Hepatocyte (in vitro differentiated cells): ENCODE measurements at regions not wholly inside any gene's neighbourhood (a gene's known extent, or its start where the extent isn't known, plus 50 kb on each side); places are given as distances from the start of the nearest gene placed in this dataset.

Experiments
- DNase-seq: peaks from one replicate; pipeline ENCODE4 v3.0.0-alpha.2; 2016; ENCODE audit warnings: low spot score
- H2AFZ ChIP-seq: fragments of 200-600 bp; sonication (generic); 2 replicates; pipeline ENCODE4 v1.6.0; 2016; ENCODE audit warnings: antibody characterized with exemption, mild to moderate bottlenecking
- H3K27ac ChIP-seq: fragments of 200-600 bp; sonication (generic); 2 replicates; pipeline ENCODE4 v1.5.1; 2016; ENCODE audit warnings: mild to moderate bottlenecking
- H3K27me3 ChIP-seq: fragments of 200-600 bp; sonication (generic); 2 replicates; pipeline ENCODE4 v1.6.1; 2016
- H3K36me3 ChIP-seq: fragments of 200-600 bp; sonication (generic); replicated peaks from 2 replicates; pipeline ENCODE4 v1.5.1; 2016; ENCODE audit warnings: low read depth; ENCODE audit not compliant: insufficient read depth
- H3K4me1 ChIP-seq: fragments of 200-600 bp; sonication (generic); 2 replicates; pipeline ENCODE4 v1.5.1; 2016; ENCODE audit warnings: mild to moderate bottlenecking, moderate library complexity; ENCODE audit not compliant: insufficient read depth
- H3K4me2 ChIP-seq: fragments of 200-600 bp; sonication (generic); 2 replicates; pipeline ENCODE4 v1.6.0; 2016
- H3K4me3 ChIP-seq: fragments of 200-600 bp; sonication (generic); 2 replicates; pipeline ENCODE4 v1.5.1; 2016; ENCODE audit warnings: mild to moderate bottlenecking
- H3K79me2 ChIP-seq: fragments of 200-600 bp; sonication (generic); 2 replicates; pipeline ENCODE4 v1.6.0; 2017; ENCODE audit warnings: mild to moderate bottlenecking
- H3K9me2 ChIP-seq: fragments of 200-600 bp; sonication (generic); replicated peaks from 2 replicates; pipeline ENCODE4 v1.6.0; 2017; ENCODE audit warnings: mild to moderate bottlenecking; ENCODE audit not compliant: insufficient read depth
- H3K9me3 ChIP-seq: fragments of 200-600 bp; sonication (generic); 2 replicates; pipeline ENCODE4 v1.5.1; 2016; ENCODE audit warnings: low read depth, mild to moderate bottlenecking
- H4K20me1 ChIP-seq: fragments of 200-600 bp; sonication (generic); 2 replicates; pipeline ENCODE4 v1.6.0; 2016; ENCODE audit warnings: mild to moderate bottlenecking; ENCODE audit not compliant: insufficient read depth, poor library complexity, severe bottlenecking
- CTCF ChIP-seq: fragments of 200-600 bp; sonication (generic); IDR thresholded peaks from 2 replicates; pipeline ENCODE4 v1.5.1; 2016; ENCODE audit warnings: antibody characterized with exemption, mild to moderate bottlenecking; ENCODE audit not compliant: poor library complexity
- EZH2 ChIP-seq: fragments of 200-600 bp; sonication (generic); IDR thresholded peaks from 2 replicates; pipeline ENCODE4 v1.6.1; 2016; ENCODE audit warnings: antibody characterized with exemption, mild to moderate bottlenecking, borderline replicate concordance
- EZH2phosphoT487 ChIP-seq: fragments of 200-600 bp; sonication (generic); IDR thresholded peaks from one replicate; pipeline ENCODE4 v1.6.1; 2018; ENCODE audit warnings: antibody characterized with exemption, mild to moderate bottlenecking, low read depth, moderate library complexity; ENCODE audit not compliant: unreplicated experiment, severe bottlenecking
- WGBS: methylation state at CpG from one replicate; pipeline ENCODE4 v1.1.6; 2016; ENCODE audit warnings: low lambda C conversion rate; ENCODE audit errors: missing lambda C conversion rate; 5-methylcytosine and 5-hydroxymethylcytosine counted together

- Histone ChIP-seq H3K9me2 (no peaks in the 10 kb centered on the region), H3K4me3 (no peak overlapping the region), H3K4me1 (no peaks in the 10 kb centered on the region), H3K36me3 (no peaks in the 10 kb centered on the region), H3K79me2 (no peaks in the 10 kb centered on the region), H3K27ac (no peak overlapping the region), H3K9me3 (no peaks in the 10 kb centered on the region), H3K4me2 (no peak overlapping the region), H3K27me3 (no peaks in the 10 kb centered on the region), H2AFZ (no peak overlapping the region), H4K20me1 (no peaks in the 10 kb centered on the region)
- TF ChIP-seq CTCF = no peak
- DNase-seq = no peak
- 92% methylated on average over 1 of the region's 1 CpG for WGBS
These were observed 180.3 kb upstream of the VASH1 start for GRCh38 chr14:76580967-76581366.

GRCh38 chr14:76581592-76581991, 179.7 kb upstream of the VASH1 start:
- Histone ChIP-seq H3K4me1 (no peaks in the 10 kb centered on the region), H3K4me2 (no peak overlapping the region), H3K4me3 (no peak overlapping the region), H3K27ac (no peak overlapping the region), H3K79me2 (no peaks in the 10 kb centered on the region), H4K20me1 (no peaks in the 10 kb centered on the region), H3K36me3 (no peaks in the 10 kb centered on the region), H3K9me3 (no peaks in the 10 kb centered on the region), H2AFZ (no peak overlapping the region), H3K9me2 (no peaks in the 10 kb centered on the region), H3K27me3 (no peaks in the 10 kb centered on the region)
- TF ChIP-seq EZH2 = no peak
- no peak for TF ChIP-seq EZH2phosphoT487
- TF ChIP-seq CTCF = no peak
- 78% methylated on average over 1 of the region's 1 CpG for WGBS
- no peak for DNase-seq

- no peak overlapping the region for H3K4me2 ChIP-seq
- TF ChIP-seq EZH2phosphoT487 (no peak), EZH2 (no peak), CTCF (no peak)
These were observed 178.8 kb upstream of the VASH1 start for GRCh38 chr14:76582447-76582846.

GRCh38 chr14:76583174-76583573, 178.1 kb upstream of the VASH1 start:
- TF ChIP-seq CTCF = no peak
- no peak for TF ChIP-seq EZH2
- TF ChIP-seq EZH2phosphoT487 = no peak
- no peaks in the 10 kb centered on the region for H3K27me3 ChIP-seq
- no peaks in the 10 kb centered on the region for H3K4me1 ChIP-seq
- 93% methylated on average over 1 of the region's 1 CpG for WGBS
- H3K9me3 ChIP-seq = no peaks in the 10 kb centered on the region
- no peak overlapping the region for H3K4me3 ChIP-seq
- H3K9me2 ChIP-seq = no peaks in the 10 kb centered on the region
- no peak for DNase-seq
- no peak overlapping the region for H2AFZ ChIP-seq
- no peak overlapping the region for H3K4me2 ChIP-seq
- no peaks in the 10 kb centered on the region for H3K36me3 ChIP-seq
- no peak overlapping the region for H3K27ac ChIP-seq
- no peaks in the 10 kb centered on the region for H4K20me1 ChIP-seq
- H3K79me2 ChIP-seq = no peaks in the 10 kb centered on the region

More at GRCh38 chr14:76582447-76582846, 178.8 kb upstream of the VASH1 start:
- no peak for DNase-seq
- 86% methylated on average over 1 of the region's 1 CpG for WGBS
- H2AFZ ChIP-seq = no peak overlapping the region
- H3K79me2 ChIP-seq = no peaks in the 10 kb centered on the region
- no peaks in the 10 kb centered on the region for H3K9me2 ChIP-seq
- H3K27me3 ChIP-seq = no peaks in the 10 kb centered on the region
- no peak overlapping the region for H3K4me3 ChIP-seq
- no peaks in the 10 kb centered on the region for H3K9me3 ChIP-seq
- H3K36me3 ChIP-seq = no peaks in the 10 kb centered on the region
- no peaks in the 10 kb centered on the region for H3K4me1 ChIP-seq
- no peak overlapping the region for H3K27ac ChIP-seq
- no peaks in the 10 kb centered on the region for H4K20me1 ChIP-seq
